Lower leg skin (tissue), 3 donors: ENCODE measurements at regions not wholly inside any gene's neighbourhood (a gene's known extent, or its start where the extent isn't known, plus 50 kb on each side); places are given as distances from the start of the nearest gene placed in this dataset.

Experiments
- CTCF ChIP-seq, 3 donors: fragments of 450-650 bp; IDR thresholded peaks; one replicate each; pipeline ENCODE4 v1.5.1; 2016; ENCODE audit warnings: antibody characterized with exemption in 3 of 3, mild to moderate bottlenecking in 3 of 3, moderate library complexity in 2 of 3
- POLR2A ChIP-seq, 2 donors: fragments of 450-650 bp; IDR thresholded peaks; one replicate each; pipeline ENCODE4 v1.6.1; 2016 to 2017; ENCODE audit warnings: antibody characterized with exemption in 2 of 2, mild to moderate bottlenecking in 1 of 2, moderate library complexity in 1 of 2

- TF ChIP-seq CTCF (IDR thresholded peaks at IDR 0.05): no peak
- TF ChIP-seq POLR2A (IDR thresholded peaks at IDR 0.05): no peak
Observed at GRCh38 chr2:15764683-15765011, 173.0 kb downstream of the DDX1 start.
